ENCODE measurements at regions not wholly inside any gene's neighbourhood (a gene's known extent, or its start where the extent isn't known, plus 50 kb on each side); places are given as distances from the start of the nearest gene placed in this dataset.
"Not testable (repeated sequence)": the region's sequence is repeated elsewhere in the genome, so short reads cannot be mapped to it uniquely, and the experiment has no call there.

- no peak for TF ChIP-seq CTCF (IDR thresholded peaks at IDR 0.05)
- peak in 1 of 8 donors; percentile 73 for ATAC-seq
- no peak overlapping the region for H3K4me3 ChIP-seq
Observed at GRCh38 chr2:48200620-48201293, 113.7 kb upstream of the FOXN2 start.

GRCh38 chr2:48201435-48201834 is 113.0 kb upstream of the FOXN2 start:
- H3K4me1 ChIP-seq, result peaks cover 0 to 34% (median 0%) of the 10 kb centered on the region in 9 donors
- 95 to 96% methylated on average over 2 of the region's 2 CpGs for WGBS, 2 donors
- not testable (repeated sequence) for ATAC-seq

More at GRCh38 chr2:48200620-48201293, 113.7 kb upstream of the FOXN2 start:
- Histone ChIP-seq H3K27ac (no peak overlapping the region), H3K27me3 (no peaks in the 10 kb centered on the region), H3K4me1 (peaks cover 0 to 36% (median 0%) of the 10 kb centered on the region in 9 donors), H3K36me3 (no peaks in the 10 kb centered on the region), H3K9me3 (no peaks in the 10 kb centered on the region)
- 80 to 85% methylated on average over 4 of the region's 4 CpGs for WGBS, 2 donors
- intact Hi-C loops (cut with DNase I), result no loop called here
- no peak for DNase-seq

GRCh38 chr2:48202863-48203642 is 111.4 kb upstream of the FOXN2 start:
- DNase-seq (no peak), ATAC-seq (no peak)
- no peak overlapping the region for H3K4me3 ChIP-seq
- TF ChIP-seq CTCF (IDR thresholded peaks at IDR 0.05), result no peak
- 98% methylated on average over 5 of the region's 5 CpGs for WGBS, 2 donors
- no peaks in the 10 kb centered on the region for H3K27me3 ChIP-seq
- H3K9me3 ChIP-seq, result no peaks in the 10 kb centered on the region
- no peaks in the 10 kb centered on the region for H3K36me3 ChIP-seq
- intact Hi-C loops (cut with DNase I), result no loop called here
- no peak overlapping the region for H3K27ac ChIP-seq
- H3K4me1 ChIP-seq, result peaks cover 0 to 31% (median 0%) of the 10 kb centered on the region in 9 donors

More at GRCh38 chr2:48201435-48201834, 113.0 kb upstream of the FOXN2 start:
- H3K9me3 ChIP-seq; DNase-seq; H3K36me3 ChIP-seq; intact Hi-C loops (cut with DNase I); H3K27ac ChIP-seq; H3K4me3 ChIP-seq; H3K27me3 ChIP-seq: not testable (repeated sequence)

- no peaks in the 10 kb centered on the region for H3K9me3 ChIP-seq
- H3K4me1 ChIP-seq, result peaks cover 0 to 37% (median 0%) of the 10 kb centered on the region in 9 donors
- no peak overlapping the region for H3K4me3 ChIP-seq
- ATAC-seq, result no peak
- no peak overlapping the region for H3K27ac ChIP-seq
- intact Hi-C loops (cut with DNase I), result no loop called here
- TF ChIP-seq CTCF (IDR thresholded peaks at IDR 0.05), result no peak
- H3K27me3 ChIP-seq, result no peaks in the 10 kb centered on the region
- H3K36me3 ChIP-seq, result no peaks in the 10 kb centered on the region
- DNase-seq, result no peak
Observed at GRCh38 chr2:48203668-48204067, 110.8 kb upstream of the FOXN2 start.

- DNase-seq (no peak), ATAC-seq (no peak)
- Histone ChIP-seq H3K36me3 (no peaks in the 10 kb centered on the region), H3K9me3 (no peaks in the 10 kb centered on the region), H3K4me1 (peaks cover 0 to 41% (median 8%) of the 10 kb centered on the region in 9 donors), H3K4me3 (no peak overlapping the region), H3K27ac (no peak overlapping the region), H3K27me3 (no peaks in the 10 kb centered on the region)
- intact Hi-C loops (cut with DNase I), result no loop called here
- WGBS, 2 donors, result 95 to 96% methylated on average over 2 of the region's 2 CpGs
- TF ChIP-seq CTCF (IDR thresholded peaks at IDR 0.05), result no peak
Observed at GRCh38 chr2:48204750-48205136, 109.7 kb upstream of the FOXN2 start.

Measured in heart right ventricle (tissue), 16 donors.